NB4 (cell line): ENCODE measurements at regions not wholly inside any gene's neighbourhood (a gene's known extent, or its start where the extent isn't known, plus 50 kb on each side); places are given as distances from the start of the nearest gene placed in this dataset.

Source experiments
- DNase-seq: peaks from one replicate; pipeline ENCODE4 v3.0.0; 2010; ENCODE audit warnings: low read depth
- H3K4me3 ChIP-seq: one replicate; pipeline ENCODE4 v1.5.1; 2011; ENCODE audit warnings: mild to moderate bottlenecking, low read depth, low read length, moderate library complexity
- CTCF ChIP-seq: IDR thresholded peaks from one replicate; pipeline ENCODE4 v1.5.1; 2012; ENCODE audit warnings: low read depth, low read length
- MAX ChIP-seq: IDR thresholded peaks from 2 replicates; pipeline ENCODE4 v1.6.1; 2011; ENCODE audit warnings: low read depth, low read length
- MYC ChIP-seq: IDR thresholded peaks from 2 replicates; pipeline ENCODE4 v1.6.1; 2011; ENCODE audit warnings: low read depth, low read length
- POLR2A ChIP-seq: IDR thresholded peaks from 2 replicates; pipeline ENCODE4 v1.6.1; 2011; ENCODE audit warnings: mild to moderate bottlenecking; ENCODE audit not compliant: insufficient read length; ENCODE audit errors: extremely low read depth

GRCh38 chr7:13687500-13687899, 302.0 kb downstream of the ETV1 start:
- TF ChIP-seq CTCF (no peak), MYC (no peak), MAX (no peak), POLR2A (no peak)
- H3K4me3 ChIP-seq = no peak overlapping the region
- DNase-seq = no peak

- TF ChIP-seq CTCF (no peak), POLR2A (no peak), MYC (no peak), MAX (no peak)
- no peak for DNase-seq
- H3K4me3 ChIP-seq = no peak overlapping the region
These were observed 296.9 kb downstream of the ETV1 start for GRCh38 chr7:13692548-13692947.

GRCh38 chr7:13702251-13702650, 287.2 kb downstream of the ETV1 start:
- no peak for DNase-seq
- no peak for TF ChIP-seq MAX
- no peak for TF ChIP-seq POLR2A
- no peak for TF ChIP-seq CTCF
- no peak overlapping the region for H3K4me3 ChIP-seq

- no peak overlapping the region for H3K4me3 ChIP-seq
- TF ChIP-seq MYC (no peak), POLR2A (no peak), MAX (no peak), CTCF (no peak)
- DNase-seq = no peak
These were observed 280.8 kb downstream of the ETV1 start for GRCh38 chr7:13708670-13709069.

- no peak for DNase-seq
- H3K4me3 ChIP-seq = no peak overlapping the region
- no peak for TF ChIP-seq MYC
- TF ChIP-seq CTCF = no peak
- TF ChIP-seq POLR2A = no peak
- TF ChIP-seq MAX = no peak
These were observed 276.4 kb downstream of the ETV1 start for GRCh38 chr7:13713092-13713491.

GRCh38 chr7:13715534-13715933, 273.9 kb downstream of the ETV1 start:
- TF ChIP-seq MAX = no peak
- TF ChIP-seq POLR2A = no peak
- TF ChIP-seq CTCF = no peak
- no peak for TF ChIP-seq MYC
- no peak overlapping the region for H3K4me3 ChIP-seq
- no peak for DNase-seq
